Loucy (cell line): ENCODE measurements at regions not wholly inside any gene's neighbourhood (a gene's known extent, or its start where the extent isn't known, plus 50 kb on each side); places are given as distances from the start of the nearest gene placed in this dataset.

Source experiments
- H2AFZ ChIP-seq: fragments of 200-600 bp; sonication (generic); 2 replicates; pipeline ENCODE4 v1.6.0; 2016; ENCODE audit warnings: antibody characterized with exemption, mild to moderate bottlenecking, low read length, moderate library complexity
- H3F3A ChIP-seq: fragments of 200-600 bp; 2 replicates; pipeline ENCODE4 v1.6.0; 2016; ENCODE audit warnings: antibody characterized with exemption, low read depth, mild to moderate bottlenecking
- H3K27me3 ChIP-seq: fragments of 200-600 bp; sonication (generic); 2 replicates; pipeline ENCODE4 v1.6.1; 2014; ENCODE audit warnings: low read length, mild to moderate bottlenecking; ENCODE audit not compliant: insufficient read depth, poor library complexity, severe bottlenecking
- H3K36me3 ChIP-seq: fragments of 200-600 bp; sonication (generic); 2 replicates; pipeline ENCODE4 v1.6.1; 2016; ENCODE audit warnings: low read length; ENCODE audit not compliant: insufficient read depth
- H3K4me1 ChIP-seq: fragments of 200-600 bp; sonication (generic); 2 replicates; pipeline ENCODE4 v1.5.1; 2014; ENCODE audit warnings: low read length, mild to moderate bottlenecking; ENCODE audit not compliant: insufficient read depth, poor library complexity, severe bottlenecking
- H3K4me2 ChIP-seq: fragments of 200-600 bp; sonication (generic); 2 replicates; pipeline ENCODE4 v1.6.0; 2014; ENCODE audit warnings: antibody characterized with exemption, low read length, low read depth, mild to moderate bottlenecking; ENCODE audit not compliant: poor library complexity, severe bottlenecking
- H3K4me3 ChIP-seq: fragments of 200-600 bp; sonication (generic); 2 replicates; pipeline ENCODE4 v1.5.1; 2014; ENCODE audit warnings: low read length, mild to moderate bottlenecking, mixed read lengths; ENCODE audit not compliant: poor library complexity, severe bottlenecking
- H3K79me2 ChIP-seq: fragments of 200-600 bp; sonication (generic); 2 replicates; pipeline ENCODE4 v1.6.1; 2014; ENCODE audit warnings: low read length; ENCODE audit not compliant: insufficient read depth
- H3K9ac ChIP-seq: fragments of 200-600 bp; sonication (generic); 2 replicates; pipeline ENCODE4 v1.6.0; 2014; ENCODE audit warnings: mild to moderate bottlenecking, low read depth, low read length, moderate library complexity; ENCODE audit not compliant: poor library complexity, severe bottlenecking
- H3K9me2 ChIP-seq: fragments of 200-600 bp; sonication (generic); replicated peaks from 2 replicates; pipeline ENCODE4 v1.6.1; 2016; ENCODE audit warnings: low read depth, low read length, mixed read lengths
- H3K9me3 ChIP-seq: fragments of 200-600 bp; sonication (generic); 2 replicates; pipeline ENCODE4 v1.6.1; 2014; ENCODE audit warnings: mild to moderate bottlenecking, antibody characterized with exemption, low read length, low read depth; ENCODE audit not compliant: insufficient read depth
- H4K20me1 ChIP-seq: fragments of 200-600 bp; sonication (generic); 2 replicates; pipeline ENCODE4 v1.6.0; 2014; ENCODE audit warnings: antibody characterized with exemption, low read length, mild to moderate bottlenecking; ENCODE audit not compliant: insufficient read depth, poor library complexity, severe bottlenecking
- EZH2phosphoT487 ChIP-seq: fragments of 200-600 bp; IDR thresholded peaks from 2 replicates; pipeline ENCODE4 v1.6.1; 2018; ENCODE audit warnings: antibody characterized with exemption, mild to moderate bottlenecking, moderate library complexity, borderline replicate concordance
- TF ChIP-seq, protein P1 (sequence below): fragments of 200-600 bp; sonication (generic); conservative IDR thresholded peaks from 2 replicates; pipeline ENCODE4 v1.5.1; 2014; ENCODE audit warnings: mild to moderate bottlenecking, antibody characterized with exemption, low read length

DNA sequence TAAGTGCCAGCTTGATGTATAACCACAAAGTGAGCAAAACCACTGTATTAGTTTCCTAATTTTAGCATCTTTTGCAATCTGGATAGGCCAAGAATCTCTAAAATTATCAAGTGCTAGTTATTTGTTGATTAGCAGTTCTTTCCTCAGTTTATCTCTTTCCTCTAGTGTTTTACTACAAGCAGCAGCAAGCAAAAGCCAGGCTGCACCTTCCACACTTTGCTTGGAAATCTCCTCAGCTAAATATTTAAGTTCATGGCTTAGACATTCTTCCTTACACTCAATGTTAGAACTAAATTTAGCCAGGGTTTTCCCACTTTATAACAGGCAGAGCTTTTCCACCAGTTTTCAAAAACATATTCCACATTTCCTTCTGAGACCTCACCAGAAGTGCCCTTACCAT lies 85.7 kb upstream of the BMPER start:
- Histone ChIP-seq H3F3A (no peaks in the 10 kb centered on the region), H3K79me2 (no peaks in the 10 kb centered on the region), H2AFZ (no peak overlapping the region), H3K4me1 (no peaks in the 10 kb centered on the region), H3K9me3 (no peaks in the 10 kb centered on the region), H4K20me1 (no peaks in the 10 kb centered on the region), H3K27me3 (no peaks in the 10 kb centered on the region), H3K9me2 (no peaks in the 10 kb centered on the region), H3K4me3 (no peak overlapping the region), H3K4me2 (no peak overlapping the region), H3K36me3 (no peaks in the 10 kb centered on the region), H3K9ac (no peak overlapping the region)
- no peak for TF ChIP-seq EZH2phosphoT487
- TF ChIP-seq, protein P1, sequence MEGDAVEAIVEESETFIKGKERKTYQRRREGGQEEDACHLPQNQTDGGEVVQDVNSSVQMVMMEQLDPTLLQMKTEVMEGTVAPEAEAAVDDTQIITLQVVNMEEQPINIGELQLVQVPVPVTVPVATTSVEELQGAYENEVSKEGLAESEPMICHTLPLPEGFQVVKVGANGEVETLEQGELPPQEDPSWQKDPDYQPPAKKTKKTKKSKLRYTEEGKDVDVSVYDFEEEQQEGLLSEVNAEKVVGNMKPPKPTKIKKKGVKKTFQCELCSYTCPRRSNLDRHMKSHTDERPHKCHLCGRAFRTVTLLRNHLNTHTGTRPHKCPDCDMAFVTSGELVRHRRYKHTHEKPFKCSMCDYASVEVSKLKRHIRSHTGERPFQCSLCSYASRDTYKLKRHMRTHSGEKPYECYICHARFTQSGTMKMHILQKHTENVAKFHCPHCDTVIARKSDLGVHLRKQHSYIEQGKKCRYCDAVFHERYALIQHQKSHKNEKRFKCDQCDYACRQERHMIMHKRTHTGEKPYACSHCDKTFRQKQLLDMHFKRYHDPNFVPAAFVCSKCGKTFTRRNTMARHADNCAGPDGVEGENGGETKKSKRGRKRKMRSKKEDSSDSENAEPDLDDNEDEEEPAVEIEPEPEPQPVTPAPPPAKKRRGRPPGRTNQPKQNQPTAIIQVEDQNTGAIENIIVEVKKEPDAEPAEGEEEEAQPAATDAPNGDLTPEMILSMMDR: no peak

DNA sequence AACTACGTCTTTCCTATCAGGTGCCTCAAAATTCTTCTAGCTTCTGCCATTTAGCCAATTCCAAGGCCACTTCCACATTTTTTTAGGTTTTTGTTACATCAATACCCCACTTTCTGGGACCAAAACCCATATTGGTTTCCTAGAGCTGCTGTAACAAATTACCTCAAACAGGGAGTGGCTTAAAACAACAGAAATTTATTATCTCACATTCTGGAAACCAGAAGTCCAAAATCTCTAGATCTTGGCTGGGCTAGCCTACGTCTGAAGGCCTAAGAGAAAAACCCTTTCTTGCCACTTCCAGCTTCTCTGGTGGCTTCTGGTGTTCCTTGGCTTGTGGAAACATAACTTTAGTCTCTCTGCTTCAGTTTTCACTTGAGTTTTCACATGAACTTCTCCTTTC lies 85.1 kb upstream of the BMPER start:
- no peaks in the 10 kb centered on the region for H3F3A ChIP-seq
- H4K20me1 ChIP-seq: no peaks in the 10 kb centered on the region
- no peaks in the 10 kb centered on the region for H3K36me3 ChIP-seq
- no peak overlapping the region for H3K4me3 ChIP-seq
- no peaks in the 10 kb centered on the region for H3K27me3 ChIP-seq
- no peak overlapping the region for H3K9ac ChIP-seq
- H3K4me2 ChIP-seq: no peak overlapping the region
- H2AFZ ChIP-seq: no peak overlapping the region
- no peaks in the 10 kb centered on the region for H3K9me3 ChIP-seq
- TF ChIP-seq EZH2phosphoT487: no peak
- TF ChIP-seq, protein P1: no peak
- H3K79me2 ChIP-seq: no peaks in the 10 kb centered on the region
- H3K4me1 ChIP-seq: no peaks in the 10 kb centered on the region
- no peaks in the 10 kb centered on the region for H3K9me2 ChIP-seq

DNA sequence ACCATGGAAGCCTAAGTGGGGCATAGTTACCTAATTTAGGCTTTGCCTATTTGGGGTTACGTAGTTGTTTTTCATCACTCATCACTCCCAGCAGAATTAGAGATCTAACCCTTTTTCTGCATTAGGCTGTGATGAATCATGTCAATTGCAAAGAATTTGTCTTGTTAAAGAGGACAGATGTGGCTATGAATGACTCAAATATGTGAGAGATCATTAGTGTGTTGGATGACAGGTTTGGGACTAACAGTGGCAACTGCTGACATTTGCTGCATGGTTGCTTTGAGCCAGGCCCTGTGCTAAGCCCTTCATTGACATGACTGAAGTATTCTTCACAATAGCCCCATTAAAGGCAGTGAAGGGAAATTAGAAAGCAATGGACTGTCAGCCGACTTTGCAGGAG lies 83.4 kb upstream of the BMPER start:
- Histone ChIP-seq H4K20me1 (no peaks in the 10 kb centered on the region), H3K27me3 (no peaks in the 10 kb centered on the region), H3K9me3 (no peaks in the 10 kb centered on the region), H3F3A (no peaks in the 10 kb centered on the region), H3K9me2 (no peaks in the 10 kb centered on the region), H3K79me2 (no peaks in the 10 kb centered on the region), H3K4me3 (no peak overlapping the region), H3K4me1 (peaks cover 6% of the 10 kb centered on the region), H3K4me2 (no peak overlapping the region), H3K9ac (no peak overlapping the region), H2AFZ (no peak overlapping the region), H3K36me3 (no peaks in the 10 kb centered on the region)
- TF ChIP-seq, protein P1: no peak
- no peak for TF ChIP-seq EZH2phosphoT487
